Ishikawa (cell line): ENCODE measurements at regions not wholly inside any gene's neighbourhood (a gene's known extent, or its start where the extent isn't known, plus 50 kb on each side); places are given as distances from the start of the nearest gene placed in this dataset.

Experiments
- CREB1 ChIP-seq: IDR thresholded peaks from 2 replicates; pipeline ENCODE4 v1.6.1; 2012; ENCODE audit warnings: low read depth
- EGR1 ChIP-seq: IDR thresholded peaks from 2 replicates; pipeline ENCODE4 v1.6.1; 2012

DNA sequence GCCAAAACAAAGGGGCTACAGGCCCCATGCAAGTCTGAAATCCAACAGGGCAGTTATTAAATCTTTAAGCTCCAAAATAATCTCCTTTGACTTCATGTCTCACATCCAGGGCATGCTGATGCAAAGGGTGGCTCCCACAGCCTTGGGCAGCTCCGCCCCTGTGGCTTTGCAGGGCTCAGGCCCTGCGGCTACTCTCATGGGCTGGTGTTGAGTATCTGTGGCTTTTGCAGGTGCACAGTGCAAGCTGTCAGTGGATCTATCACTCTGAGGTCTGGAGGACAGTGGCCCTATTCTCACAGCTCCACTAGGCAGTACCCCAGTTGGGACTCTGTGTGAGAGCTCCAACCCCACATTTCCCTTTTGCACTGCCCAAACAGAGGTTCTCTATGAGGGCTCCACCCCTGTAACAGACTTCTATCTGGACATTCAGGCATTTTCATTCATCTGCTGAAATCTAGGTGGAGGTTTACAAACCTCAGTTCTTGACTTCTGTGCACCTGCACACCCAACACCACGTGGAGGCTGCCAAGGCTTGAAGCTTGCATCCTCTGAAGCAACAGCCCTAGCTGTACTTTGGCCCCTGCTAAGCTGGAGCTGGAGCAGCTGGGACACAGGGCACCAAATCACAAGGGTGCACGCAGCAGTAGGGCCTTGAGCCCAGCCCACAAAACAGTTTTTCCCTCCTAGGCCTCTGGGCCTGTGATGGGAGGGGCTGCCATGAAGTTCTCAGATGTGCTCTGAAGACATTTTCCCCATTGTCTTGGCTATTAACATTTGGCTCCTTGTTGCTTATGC, 154.8 kb upstream of the PDE5A start:
- TF ChIP-seq CREB1 = no peak
- TF ChIP-seq EGR1 = no peak
